ENCODE measurements at regions not wholly inside any gene's neighbourhood (a gene's known extent, or its start where the extent isn't known, plus 50 kb on each side); places are given as distances from the start of the nearest gene placed in this dataset.

GRCh38 chr2:189995679-189996078 lies 66.8 kb downstream of the MSTN start:
- TF ChIP-seq USF1 (CRISPR knock-in tag; IDR thresholded peaks at IDR 0.05) = no peak
- TF ChIP-seq NR2C2 (CRISPR knock-in tag; IDR thresholded peaks at IDR 0.05) = no peak
- no peak for TF ChIP-seq CTCF (IDR thresholded peaks at IDR 0.05)
